Kidney glomerular epithelial cell (primary cell): ENCODE measurements at regions not wholly inside any gene's neighbourhood (a gene's known extent, or its start where the extent isn't known, plus 50 kb on each side); places are given as distances from the start of the nearest gene placed in this dataset.

Experiments used
- DNase-seq: peaks from one replicate; lab custom pipeline; 2025; lab: John Stamatoyannopoulos, UW

GRCh38 chr10:91335147-91335546 is 75.0 kb upstream of the HECTD2 start:
- no peak for DNase-seq

DNA sequence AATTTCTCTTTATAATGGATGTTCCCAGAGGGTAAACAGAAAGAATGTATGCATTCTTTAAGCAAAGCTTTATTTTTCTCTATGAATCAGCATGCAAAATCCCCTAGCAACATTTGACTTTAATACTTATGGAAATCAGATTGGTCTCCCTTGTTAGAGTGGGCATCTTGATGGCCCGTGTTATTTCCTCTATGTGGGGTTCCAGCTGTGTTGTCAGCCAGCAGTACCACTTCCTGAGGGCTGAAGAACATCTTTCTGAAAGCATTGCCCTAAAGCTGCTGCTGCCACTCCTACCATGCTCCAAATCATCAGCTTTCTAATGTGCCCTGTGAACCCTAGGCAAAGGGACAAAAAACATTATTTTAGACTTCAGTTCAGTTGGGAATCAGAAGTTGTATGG is 70.4 kb upstream of the HECTD2 start:
- no peak for DNase-seq

DNA sequence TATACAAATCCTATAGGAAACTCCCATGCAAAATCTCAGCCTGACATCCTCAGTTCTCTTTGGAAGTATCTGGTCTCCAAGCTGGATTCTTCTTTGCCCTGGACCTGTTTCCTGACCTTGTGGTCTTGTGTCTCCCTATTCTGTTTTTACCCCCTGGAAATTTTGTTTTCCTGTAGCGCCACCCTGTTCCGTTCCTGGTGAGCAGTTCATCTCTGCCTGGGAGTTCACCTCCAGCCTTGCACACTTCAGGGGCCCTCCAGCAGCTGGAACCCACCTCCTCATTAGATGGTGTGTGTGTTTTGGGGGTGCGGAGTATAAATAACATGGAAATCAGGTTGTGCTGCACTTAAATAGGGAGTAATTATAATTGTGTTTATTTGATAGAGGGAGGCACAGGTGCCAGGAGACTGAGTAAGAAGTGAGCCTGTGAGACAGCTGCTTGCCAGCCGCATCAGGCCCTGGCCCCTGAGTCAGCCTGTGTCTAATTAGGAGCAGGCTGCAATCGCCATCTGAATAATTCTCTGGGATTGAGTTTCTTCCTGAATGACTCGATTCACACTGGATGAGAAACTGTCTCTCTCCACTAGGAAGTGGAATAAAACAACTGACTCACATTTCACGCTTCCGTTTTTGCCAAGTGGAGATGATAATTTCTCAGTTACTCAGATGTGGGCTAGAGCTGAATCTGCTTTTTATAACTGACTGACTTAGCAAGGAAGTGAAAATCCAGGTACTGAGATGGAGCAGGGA is 69.4 kb upstream of the HECTD2 start:
- DNase-seq: peak; percentile 78

DNA sequence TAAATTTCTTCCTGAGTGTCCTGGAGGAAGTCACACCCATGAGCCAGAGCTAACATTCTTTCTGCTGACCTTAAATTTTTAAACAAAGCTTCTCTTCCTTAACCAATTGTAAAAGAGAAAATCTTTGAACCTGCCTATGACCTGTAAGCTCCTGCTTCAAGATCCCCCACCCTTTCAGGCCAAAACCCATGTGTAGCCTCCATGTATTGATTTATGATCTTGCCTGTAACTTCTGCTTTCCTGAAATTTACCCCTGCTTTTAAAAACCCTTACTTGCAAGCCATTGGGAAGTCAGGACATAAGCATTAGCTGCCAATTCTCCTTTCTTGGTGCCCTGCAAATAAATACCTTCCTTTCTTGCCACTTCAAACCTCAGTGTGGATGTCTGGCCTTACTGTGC is 68.5 kb upstream of the HECTD2 start:
- DNase-seq: no peak

- DNase-seq: no peak
These were observed 67.1 kb upstream of the HECTD2 start for GRCh38 chr10:91343010-91343409.

DNA sequence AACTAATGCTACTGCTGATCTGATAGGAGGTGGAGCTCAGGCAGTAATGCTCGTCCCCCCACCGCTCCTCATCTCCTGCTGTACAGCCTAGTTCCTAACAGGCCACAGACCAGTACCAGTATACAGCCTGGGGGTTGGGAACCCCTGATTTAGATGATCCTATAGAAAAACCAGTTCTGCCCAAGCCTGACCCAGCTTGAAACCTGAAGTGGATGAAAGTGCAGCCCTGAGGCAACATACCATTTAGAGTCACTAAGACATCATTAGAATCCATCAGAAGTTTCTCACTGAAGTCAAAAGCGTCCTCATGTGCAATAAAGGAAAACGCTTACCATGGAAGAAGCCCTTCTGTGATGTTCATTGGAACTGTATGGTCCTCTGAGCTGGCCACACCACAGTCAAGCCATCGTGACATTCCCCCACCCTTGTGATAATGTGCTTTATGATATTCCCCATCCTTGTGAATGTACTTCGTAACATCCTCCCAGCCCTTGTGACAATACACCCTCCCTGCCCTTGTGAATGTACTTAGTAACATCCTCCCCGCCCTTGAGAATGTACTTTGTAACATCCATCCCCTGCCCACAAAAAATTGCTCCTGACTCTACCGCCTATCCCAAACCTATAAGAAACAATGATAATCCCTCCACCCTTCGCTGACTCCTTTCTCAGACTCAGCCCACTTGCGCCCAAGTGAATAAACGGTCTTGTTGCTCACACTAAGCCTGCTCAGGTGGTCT is 65.9 kb upstream of the HECTD2 start:
- no peak for DNase-seq

DNA sequence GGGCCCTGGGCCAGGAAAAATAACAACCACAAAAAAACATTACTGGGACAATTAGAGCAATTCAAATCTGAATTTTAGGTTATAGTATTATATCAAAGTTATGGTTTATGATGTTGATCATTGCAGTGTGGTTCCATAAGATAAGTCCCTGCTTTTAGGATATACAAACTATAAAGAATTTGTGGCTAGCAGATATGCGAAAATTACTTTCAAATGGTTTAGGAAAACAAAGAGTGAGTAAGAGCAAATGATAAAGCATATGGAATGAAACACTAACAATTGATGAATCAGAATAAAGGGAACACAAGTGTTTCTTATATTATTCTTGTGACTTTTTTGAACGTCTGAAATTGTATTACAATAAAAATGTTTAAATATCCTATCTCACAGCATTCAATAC is 64.4 kb upstream of the HECTD2 start:
- no peak for DNase-seq

- no peak for DNase-seq
These were observed 62.6 kb upstream of the HECTD2 start for GRCh38 chr10:91347529-91347928.

GRCh38 chr10:91349381-91349780 is 60.8 kb upstream of the HECTD2 start:
- DNase-seq: peak; percentile 28

- no peak for DNase-seq
These were observed 59.5 kb upstream of the HECTD2 start for GRCh38 chr10:91350651-91351081.

GRCh38 chr10:91352760-91353159 is 57.4 kb upstream of the HECTD2 start:
- DNase-seq: no peak

- DNase-seq: no peak
These were observed 55.7 kb upstream of the HECTD2 start for GRCh38 chr10:91354166-91355075.

GRCh38 chr10:91355998-91356397 is 54.1 kb upstream of the HECTD2 start:
- DNase-seq: no peak

GRCh38 chr10:91357497-91357896 is 52.6 kb upstream of the HECTD2 start:
- no peak for DNase-seq
